ENCODE measurements at regions not wholly inside any gene's neighbourhood (a gene's known extent, or its start where the extent isn't known, plus 50 kb on each side); places are given as distances from the start of the nearest gene placed in this dataset.
"Not testable (repeated sequence)": the region's sequence is repeated elsewhere in the genome, so short reads cannot be mapped to it uniquely, and the experiment has no call there.

- in situ Hi-C loops (cut with HindIII; ENCODE audit: low sequenced_read_pairs), result no loop called here
Measured at GRCh38 chr10:125407557-125407956, 247.2 kb upstream of the CTBP2 start.

- in situ Hi-C loops (cut with HindIII; ENCODE audit: low sequenced_read_pairs), result no loop called here
Measured at GRCh38 chr10:125407000-125407502, 246.7 kb upstream of the CTBP2 start.

DNA sequence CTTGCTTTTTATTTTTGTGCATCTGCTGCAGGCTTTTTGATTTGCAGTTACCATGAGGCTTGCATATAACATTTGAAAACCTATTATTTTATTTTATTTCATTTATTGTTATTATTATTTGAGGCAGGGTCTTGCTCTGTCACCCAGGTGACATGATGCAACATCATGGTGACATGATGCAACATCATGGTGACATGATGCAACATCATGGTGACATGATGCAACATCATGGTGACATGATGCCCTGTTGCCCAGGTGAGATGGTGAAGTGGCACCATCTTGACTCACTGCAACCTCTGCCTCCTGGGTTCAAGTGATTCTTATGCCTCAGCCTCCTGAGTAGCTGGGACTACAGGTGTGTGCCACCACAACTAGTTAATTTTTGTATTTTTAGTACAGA is 244.5 kb upstream of the CTBP2 start:
- in situ Hi-C loops (cut with HindIII; ENCODE audit: low sequenced_read_pairs), result not testable (repeated sequence)

DNA sequence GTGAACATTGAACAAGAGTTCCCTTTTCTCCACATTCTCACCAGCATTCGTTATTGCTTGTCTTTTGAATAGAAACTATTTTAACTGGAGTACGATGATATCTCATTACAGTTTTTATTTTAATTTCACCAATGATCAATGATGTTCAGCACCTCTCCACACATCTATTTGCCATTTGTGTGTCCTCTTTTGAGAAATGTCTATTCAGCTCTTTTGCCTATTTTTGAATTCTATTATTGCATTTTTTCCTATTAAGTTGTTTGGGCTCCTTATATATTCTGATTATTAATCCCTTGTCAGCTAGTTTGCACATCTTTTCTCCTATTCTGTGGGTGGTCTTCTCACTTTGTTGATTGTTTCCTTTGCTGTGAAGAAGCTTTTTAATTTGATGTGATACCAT is 241.1 kb upstream of the CTBP2 start:
- in situ Hi-C loops (cut with HindIII; ENCODE audit: low sequenced_read_pairs), result no loop called here

GRCh38 chr10:125399289-125399688 is 238.9 kb upstream of the CTBP2 start:
- in situ Hi-C loops (cut with HindIII; ENCODE audit: low sequenced_read_pairs), result no loop called here

DNA sequence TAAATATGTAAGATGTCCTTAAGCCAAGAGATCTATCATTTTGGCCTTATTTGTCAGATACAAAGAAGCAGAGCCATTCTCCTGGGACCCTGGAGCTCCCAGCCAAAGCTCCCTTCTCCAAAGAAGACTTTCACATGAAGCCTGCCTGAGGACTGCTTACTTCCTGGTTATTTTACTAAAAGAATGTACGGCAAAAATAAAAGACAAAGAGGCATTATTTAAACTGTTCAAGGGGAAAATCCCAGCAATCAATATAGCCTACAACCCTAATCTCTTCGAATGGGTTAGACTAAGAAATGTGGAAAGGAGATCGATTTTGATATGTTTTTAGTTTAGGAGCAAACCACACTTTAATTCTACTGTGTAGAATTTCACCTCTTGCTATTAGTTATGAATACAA is 237.9 kb upstream of the CTBP2 start:
- in situ Hi-C loops (cut with HindIII; ENCODE audit: low sequenced_read_pairs), result no loop called here

GRCh38 chr10:125397608-125398007 is 237.2 kb upstream of the CTBP2 start:
- in situ Hi-C loops (cut with HindIII; ENCODE audit: low sequenced_read_pairs), result no loop called here

DNA sequence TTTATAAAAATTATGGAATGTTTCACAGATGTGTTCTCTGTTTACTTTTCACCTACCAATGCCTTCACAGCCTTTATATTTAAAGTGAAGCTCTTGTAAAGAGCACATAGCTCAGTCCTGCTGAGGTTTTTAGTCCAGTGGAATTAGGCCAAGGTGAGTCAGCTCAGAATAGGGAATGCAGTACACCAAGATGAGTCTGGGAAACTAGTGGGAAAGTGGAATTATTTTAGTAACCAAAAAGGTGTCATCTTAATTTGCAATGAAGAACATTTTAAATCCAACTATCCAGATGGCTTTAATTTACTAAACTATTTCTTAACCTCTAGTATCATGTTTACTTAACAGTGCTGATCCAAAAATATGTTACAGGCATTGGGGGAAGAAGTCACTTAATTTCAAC is 236.3 kb upstream of the CTBP2 start:
- in situ Hi-C loops (cut with HindIII; ENCODE audit: low sequenced_read_pairs), result no loop called here

- in situ Hi-C loops (cut with HindIII; ENCODE audit: low sequenced_read_pairs), result no loop called here
Measured at GRCh38 chr10:125392609-125393008, 232.2 kb upstream of the CTBP2 start.

- in situ Hi-C loops (cut with HindIII; ENCODE audit: low sequenced_read_pairs), result no loop called here
Measured at GRCh38 chr10:125392154-125392553, 231.8 kb upstream of the CTBP2 start.

- in situ Hi-C loops (cut with HindIII; ENCODE audit: low sequenced_read_pairs), result no loop called here
Measured at GRCh38 chr10:125389648-125390047, 229.3 kb upstream of the CTBP2 start.

DNA sequence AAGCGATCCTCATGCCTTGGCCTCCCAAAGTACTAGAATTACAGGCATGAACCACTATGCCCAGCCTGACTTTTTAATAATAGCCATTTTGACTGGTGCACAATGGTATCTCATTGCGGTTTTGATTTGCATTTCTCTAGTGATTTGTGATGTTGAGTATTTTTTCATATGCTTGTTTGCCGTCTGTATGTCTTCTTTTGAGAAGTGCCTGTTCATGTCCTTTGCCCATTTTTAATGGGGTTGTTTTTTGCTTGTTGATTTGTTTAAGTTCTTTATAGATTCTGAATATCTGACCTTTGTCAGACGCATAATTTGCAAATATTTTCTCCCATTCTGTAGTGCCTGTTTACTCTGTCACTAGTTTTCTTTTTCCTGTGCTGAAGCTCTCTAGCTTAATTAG is 219.2 kb upstream of the CTBP2 start:
- in situ Hi-C loops (cut with HindIII; ENCODE audit: low sequenced_read_pairs), result no loop called here

DNA sequence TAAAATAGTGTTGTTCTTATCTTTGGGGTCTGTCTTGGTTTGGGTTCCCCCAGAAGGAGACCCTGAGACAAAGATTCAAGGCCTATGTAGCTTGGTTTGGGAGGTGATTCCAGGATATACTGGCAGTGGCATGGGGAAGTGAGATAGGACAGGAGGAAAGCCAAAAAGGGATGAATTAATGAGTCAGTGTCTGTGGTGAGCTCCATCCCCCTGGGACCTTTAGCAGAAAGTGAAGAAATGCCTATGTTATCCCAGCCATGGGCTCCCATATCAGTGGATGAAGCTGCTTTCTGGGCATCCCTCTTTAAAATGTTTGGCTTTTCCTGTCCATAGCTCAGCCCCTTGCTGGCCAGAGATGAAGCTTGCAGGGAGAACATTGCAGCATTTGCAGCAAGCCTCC is 217.0 kb upstream of the CTBP2 start:
- in situ Hi-C loops (cut with HindIII; ENCODE audit: low sequenced_read_pairs), result no loop called here

GRCh38 chr10:125375210-125375609 is 214.8 kb upstream of the CTBP2 start:
- in situ Hi-C loops (cut with HindIII; ENCODE audit: low sequenced_read_pairs), result no loop called here

DNA sequence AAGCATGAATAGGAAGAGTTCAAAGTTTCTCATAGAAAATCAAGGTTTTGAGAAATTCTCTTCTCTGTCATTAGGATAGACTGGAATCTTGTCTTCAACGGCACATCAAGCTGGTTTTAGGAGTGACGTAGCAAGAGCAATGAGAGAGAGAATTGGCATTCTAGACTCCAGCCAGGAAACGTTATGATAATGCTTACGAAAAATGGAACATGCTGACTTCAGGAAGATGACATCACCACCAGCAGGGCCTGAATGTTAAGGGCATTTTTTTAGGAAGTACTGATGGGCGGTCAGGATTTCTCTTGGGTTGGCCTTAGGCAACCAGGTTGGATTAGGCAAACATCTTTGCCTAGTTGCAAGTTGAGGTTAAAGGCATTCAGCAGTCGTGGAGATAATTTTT is 213.2 kb upstream of the CTBP2 start:
- in situ Hi-C loops (cut with HindIII; ENCODE audit: low sequenced_read_pairs), result no loop called here

- in situ Hi-C loops (cut with HindIII; ENCODE audit: low sequenced_read_pairs), result no loop called here
Measured at GRCh38 chr10:125370578-125370977, 210.2 kb upstream of the CTBP2 start.

DNA sequence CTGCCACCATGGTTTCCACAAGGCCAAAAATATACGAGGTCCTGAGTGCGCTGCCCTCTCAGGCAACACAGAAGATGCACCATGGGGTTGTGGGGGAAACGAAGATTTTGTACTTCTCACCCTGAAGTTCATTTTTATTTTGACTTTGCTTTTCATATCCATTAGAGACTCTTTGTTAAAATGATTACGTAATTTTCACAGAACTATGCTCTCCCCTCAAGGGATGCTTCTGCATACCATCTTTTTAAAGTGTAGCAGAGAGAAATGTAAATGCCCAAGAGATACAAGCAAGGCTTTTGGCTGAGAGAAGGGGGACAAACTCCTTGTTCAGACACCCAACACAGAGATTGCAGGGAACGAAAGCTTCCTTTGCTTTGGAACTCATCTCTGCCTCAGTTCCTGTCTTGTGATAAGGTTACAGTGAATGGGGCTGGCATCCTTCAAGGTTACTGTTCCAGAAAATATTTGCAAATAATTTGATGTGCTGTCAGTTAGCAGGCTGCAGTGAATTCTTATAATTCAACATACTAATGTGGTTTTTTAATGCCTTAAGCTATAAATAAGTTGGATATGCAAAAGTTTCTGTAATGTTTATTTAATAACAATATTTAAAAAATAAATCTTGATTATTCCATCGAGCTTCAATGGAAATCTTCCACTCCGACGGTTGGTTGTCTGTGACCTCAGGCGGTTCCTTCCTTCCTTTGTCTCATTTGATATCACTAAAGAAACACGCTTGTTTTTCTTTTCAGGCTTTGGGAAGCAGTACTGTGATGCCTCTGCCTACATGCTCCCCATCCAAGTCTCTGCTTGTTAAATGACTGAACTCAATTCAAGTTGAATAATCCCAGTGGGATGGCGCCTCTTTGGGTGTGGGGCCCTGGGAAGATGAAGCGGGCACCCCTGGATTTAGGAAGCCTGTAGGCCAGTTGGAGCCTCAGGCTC is 209.3 kb upstream of the CTBP2 start:
- in situ Hi-C loops (cut with HindIII; ENCODE audit: low sequenced_read_pairs), result no loop called here

GRCh38 chr10:125368146-125368545 is 207.8 kb upstream of the CTBP2 start:
- in situ Hi-C loops (cut with HindIII; ENCODE audit: low sequenced_read_pairs), result no loop called here

GRCh38 chr10:125363791-125364190 is 203.4 kb upstream of the CTBP2 start:
- in situ Hi-C loops (cut with HindIII; ENCODE audit: low sequenced_read_pairs), result no loop called here

DNA sequence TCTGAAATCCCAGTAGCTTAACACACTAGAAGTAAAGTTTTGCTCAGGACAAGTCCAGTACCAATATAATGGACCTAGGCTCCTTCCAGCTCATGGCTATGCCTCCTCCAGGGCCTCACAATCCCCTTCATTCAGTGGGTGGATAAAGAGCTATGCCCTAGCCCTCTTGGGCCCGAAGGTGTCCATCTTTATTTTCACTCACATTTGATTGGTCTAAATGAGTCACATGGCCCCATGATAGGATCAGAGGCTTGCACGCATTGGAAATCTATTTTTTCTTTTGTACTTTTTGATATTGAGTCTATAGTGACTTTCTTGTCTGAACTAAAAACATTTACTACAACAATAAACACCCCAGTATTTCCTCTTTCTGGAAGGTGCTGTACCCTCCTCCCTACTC is 202.6 kb upstream of the CTBP2 start:
- in situ Hi-C loops (cut with HindIII; ENCODE audit: low sequenced_read_pairs), result no loop called here

DNA sequence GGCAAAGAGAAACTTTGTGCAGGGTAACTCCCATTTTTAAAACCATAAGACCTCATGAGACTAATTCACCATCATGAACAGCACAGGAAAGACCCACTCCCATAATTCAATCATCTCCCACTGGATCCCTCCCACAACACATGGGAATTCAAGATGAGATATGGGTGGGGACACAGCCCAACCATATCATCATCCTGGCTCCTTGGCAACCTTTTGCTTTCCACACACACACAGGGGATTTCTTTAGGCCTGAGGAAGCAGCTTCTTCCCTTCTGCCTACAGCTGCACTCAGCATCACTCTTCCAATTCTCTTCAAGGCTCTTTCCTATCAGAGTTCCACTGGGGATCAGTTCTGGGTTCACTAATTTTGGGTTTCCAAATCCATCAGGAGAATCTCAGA is 199.0 kb upstream of the CTBP2 start:
- in situ Hi-C loops (cut with HindIII; ENCODE audit: low sequenced_read_pairs), result no loop called here

- in situ Hi-C loops (cut with HindIII; ENCODE audit: low sequenced_read_pairs), result no loop called here
Measured at GRCh38 chr10:125355657-125356056, 195.3 kb upstream of the CTBP2 start.

DNA sequence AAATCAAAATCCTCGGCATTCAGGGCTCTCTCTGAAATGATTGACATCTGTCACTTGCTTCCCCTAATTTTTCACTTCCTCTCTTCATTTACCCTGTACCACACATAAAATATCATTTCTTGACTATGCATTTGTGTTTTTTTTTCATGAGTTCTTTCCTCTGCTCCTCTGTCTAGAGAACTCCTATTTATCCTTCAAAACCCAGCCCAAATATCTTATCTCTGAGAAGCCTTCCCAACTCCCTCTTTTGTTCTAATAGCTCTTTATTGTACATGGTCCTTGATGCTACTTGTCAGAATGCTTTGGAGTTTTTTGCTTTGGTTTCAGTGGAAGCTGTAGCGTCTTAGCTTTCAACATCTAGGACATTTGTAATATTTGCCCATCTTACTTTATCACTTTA is 190.2 kb upstream of the CTBP2 start:
- in situ Hi-C loops (cut with HindIII; ENCODE audit: low sequenced_read_pairs), result loop anchor here (5.0 kb wide), 1 partner anchor 72 kb away; no protein-coding TSS in a partner anchor
